ENCODE measurements at regions not wholly inside any gene's neighbourhood (a gene's known extent, or its start where the extent isn't known, plus 50 kb on each side); places are given as distances from the start of the nearest gene placed in this dataset.
"Not testable (repeated sequence)": the region's sequence is repeated elsewhere in the genome, so short reads cannot be mapped to it uniquely, and the experiment has no call there.

DNA sequence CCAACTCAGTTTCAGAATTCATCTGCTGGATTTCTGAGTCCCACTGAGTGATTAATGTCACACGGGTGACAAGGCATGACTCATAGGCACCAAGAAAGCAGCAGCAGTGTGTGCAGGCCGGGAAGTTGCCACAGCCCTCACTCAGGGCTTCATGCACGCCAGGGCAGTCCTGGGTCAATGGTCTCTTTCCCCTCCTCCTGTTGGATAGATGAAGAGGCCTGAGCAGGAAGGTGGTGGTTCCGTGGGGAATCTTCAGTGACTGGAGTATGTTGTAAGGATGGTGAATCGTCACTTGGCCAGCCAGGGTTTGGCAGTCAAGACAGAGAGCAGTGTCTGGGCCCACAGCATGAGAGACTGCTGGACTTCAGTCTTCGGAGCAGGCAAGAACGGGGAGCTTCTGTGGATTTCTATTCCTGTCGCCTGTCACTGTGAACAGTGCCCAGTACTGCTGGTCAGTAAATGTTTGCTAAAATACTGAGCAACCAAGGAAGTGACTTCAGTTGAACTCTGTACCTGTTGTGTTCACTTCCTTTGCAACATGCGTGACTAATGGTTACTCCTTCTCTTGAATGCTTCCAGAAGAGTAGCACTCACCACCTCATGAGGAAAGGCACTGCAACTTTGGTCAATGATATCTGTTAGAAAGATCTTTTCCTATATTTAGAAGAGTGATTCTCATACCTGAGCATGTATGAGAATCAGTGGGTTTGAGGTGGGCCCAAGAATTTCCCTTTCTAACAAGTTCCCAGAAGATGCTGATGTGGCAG, 62.0 kb upstream of the CD93 start:
- DNase-seq: peak; percentile 81

DNA sequence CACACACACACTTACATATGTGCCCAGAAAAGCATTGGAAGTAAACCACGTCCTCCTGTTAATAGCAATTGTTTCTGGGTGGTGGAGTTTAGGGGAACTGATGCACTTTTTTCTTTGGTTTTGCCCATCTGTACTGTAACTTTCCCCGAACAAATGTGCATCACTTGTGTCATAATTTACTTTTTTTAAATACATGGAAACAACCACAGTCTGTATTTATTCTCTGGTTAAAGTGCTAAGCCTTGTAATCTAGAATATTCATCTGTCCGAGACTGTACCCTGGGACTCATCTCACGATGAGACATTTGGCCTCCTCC, 61.5 kb upstream of the CD93 start:
- DNase-seq: no peak

DNA sequence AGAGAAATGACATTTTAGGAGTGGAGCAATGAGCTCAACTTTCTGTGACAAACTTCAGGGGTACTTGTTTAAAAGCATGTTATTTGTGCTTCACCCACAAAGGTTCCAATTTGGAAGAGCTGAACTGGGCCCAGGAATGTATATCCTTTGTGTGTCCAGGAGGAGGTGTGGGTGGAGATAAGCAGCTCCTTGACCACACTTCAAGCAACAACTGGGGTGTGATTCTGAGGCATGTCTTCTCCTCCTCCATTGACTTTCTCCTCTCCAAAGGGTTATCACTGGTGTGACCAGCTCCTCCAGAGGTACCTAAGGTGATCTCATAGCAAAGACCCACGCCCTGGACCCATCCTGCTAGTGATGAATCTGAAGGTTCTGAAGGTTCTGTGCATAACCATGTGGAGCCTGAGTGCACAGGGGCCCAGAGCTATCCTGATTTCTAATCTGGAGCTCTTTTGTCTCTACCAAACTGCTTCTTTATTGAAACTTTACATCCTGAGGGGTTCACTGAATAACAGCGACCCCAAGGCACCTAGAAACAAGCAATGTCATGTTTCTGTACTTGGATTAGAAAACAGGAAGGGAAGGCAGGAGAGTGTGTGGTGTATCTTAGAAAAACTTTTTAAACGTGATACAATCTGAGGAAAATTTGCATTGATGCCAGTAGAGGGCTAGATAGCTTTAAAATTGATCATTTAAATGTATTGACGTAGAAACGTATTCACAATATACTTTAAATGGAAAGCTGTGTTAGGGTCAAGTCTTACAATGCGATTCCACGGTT, 60.9 kb upstream of the CD93 start:
- DNase-seq: no peak

DNA sequence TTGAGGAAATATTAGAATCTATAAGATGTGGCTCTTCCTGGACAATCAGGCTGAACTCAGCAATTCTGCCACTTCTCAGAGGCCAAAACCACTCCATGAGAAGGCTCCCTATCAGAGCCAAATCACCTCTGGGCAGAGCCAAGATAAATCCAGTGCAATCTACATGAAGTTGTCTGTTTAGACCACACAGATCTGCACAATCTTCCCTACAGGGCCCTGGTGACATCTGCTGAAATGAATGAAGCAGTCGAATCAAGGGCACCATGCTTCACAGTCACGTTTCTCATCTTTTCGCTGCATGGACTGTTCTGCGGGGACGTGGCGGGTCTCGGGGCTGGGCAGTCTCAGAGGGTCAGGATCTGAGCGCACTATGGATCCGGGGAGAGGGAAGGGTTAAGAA, 60.1 kb upstream of the CD93 start:
- no peak for DNase-seq

DNA sequence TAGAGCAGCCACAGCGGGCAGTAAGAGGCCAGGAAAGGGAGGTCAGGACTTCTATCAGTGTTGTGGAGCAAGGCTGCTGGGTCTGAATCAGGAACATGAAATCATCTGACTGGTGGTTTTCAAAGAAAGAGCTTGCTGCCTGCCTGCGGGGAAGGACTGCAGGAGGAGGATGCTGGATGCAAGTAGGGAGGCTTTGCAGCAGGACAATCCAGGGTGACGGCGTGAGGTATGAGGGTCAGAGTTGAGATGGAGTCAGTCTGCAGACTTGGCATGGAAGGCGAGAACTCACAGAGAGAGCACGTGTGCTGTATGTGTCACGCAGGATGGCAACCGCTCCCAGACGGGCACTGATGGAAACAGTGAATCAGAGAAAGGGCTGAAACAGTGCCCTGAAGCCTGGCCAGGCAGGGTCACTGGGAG, 59.2 kb upstream of the CD93 start:
- DNase-seq: peak; percentile 42

DNA sequence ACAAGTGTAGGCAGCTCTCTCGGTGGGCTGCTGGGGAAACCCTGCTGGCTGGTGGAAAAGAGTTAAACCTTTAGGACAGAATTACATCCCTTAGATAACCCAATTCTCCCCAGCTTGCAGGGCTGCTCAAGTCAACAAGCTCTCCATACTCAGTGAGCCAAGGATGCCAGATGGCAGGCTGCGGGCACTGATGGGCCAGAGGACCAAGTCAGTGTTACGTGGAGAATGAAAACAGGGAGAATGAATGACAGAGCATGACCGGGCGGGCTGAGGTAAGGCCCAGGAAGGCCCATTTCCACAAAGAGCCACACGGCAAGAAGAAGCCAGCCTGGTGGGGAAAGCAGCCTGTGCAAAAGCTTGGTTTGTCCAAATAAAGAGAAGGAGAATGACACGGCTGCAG, 58.7 kb upstream of the CD93 start:
- no peak for DNase-seq

DNA sequence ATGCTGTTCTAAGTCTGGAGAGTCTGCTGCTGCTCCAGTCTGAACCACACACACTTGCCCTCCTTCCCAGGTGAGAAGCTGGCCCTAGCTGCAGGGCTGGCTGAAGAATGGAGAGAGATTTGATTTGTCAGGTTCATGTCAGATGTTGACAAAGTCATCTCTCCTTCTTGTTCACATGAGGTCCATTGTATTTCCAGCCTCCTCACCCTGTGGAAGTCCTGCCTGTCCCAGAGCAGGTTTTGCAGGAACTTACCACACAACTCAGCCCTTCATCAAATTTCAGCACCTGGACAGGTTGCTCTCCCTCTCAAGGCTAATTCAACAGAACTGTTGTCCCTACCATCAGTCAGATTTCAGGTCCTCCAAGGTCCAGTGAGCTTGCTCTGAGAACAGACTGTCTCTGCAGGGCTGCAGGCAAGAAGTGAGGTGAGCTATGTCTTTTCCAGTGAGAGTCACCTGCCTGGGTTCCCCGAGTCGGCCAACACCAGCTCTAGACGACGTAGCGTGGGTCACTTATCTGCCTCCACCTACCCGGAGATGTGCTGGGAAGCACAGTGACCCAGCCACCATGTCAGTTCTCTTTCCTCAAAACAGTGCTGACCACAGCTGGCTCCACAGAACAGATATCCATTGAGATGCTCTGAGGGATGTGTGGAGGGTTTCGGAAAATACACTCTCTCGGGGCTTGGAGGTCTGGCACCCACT, 58.0 kb upstream of the CD93 start:
- DNase-seq: no peak

DNA sequence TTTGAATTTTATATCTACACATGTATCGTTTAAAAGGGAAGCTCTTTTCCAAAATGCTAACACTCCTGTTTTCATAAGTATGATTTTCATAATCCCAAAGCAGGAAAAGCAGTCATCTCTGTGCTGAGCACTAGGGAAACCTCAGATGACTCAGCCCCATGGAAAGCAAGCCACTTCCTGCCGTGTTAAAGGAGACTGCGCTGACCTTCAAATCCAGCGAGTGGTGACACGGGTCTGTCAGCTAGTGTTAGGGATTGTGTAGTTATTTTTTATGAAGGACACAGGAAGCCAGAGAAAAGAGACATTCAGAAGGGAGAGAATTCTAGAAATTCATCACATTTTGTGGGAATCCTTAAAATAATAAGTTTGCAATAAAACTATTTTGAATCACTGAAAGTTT, 57.0 kb upstream of the CD93 start:
- peak; percentile 66 for DNase-seq

DNA sequence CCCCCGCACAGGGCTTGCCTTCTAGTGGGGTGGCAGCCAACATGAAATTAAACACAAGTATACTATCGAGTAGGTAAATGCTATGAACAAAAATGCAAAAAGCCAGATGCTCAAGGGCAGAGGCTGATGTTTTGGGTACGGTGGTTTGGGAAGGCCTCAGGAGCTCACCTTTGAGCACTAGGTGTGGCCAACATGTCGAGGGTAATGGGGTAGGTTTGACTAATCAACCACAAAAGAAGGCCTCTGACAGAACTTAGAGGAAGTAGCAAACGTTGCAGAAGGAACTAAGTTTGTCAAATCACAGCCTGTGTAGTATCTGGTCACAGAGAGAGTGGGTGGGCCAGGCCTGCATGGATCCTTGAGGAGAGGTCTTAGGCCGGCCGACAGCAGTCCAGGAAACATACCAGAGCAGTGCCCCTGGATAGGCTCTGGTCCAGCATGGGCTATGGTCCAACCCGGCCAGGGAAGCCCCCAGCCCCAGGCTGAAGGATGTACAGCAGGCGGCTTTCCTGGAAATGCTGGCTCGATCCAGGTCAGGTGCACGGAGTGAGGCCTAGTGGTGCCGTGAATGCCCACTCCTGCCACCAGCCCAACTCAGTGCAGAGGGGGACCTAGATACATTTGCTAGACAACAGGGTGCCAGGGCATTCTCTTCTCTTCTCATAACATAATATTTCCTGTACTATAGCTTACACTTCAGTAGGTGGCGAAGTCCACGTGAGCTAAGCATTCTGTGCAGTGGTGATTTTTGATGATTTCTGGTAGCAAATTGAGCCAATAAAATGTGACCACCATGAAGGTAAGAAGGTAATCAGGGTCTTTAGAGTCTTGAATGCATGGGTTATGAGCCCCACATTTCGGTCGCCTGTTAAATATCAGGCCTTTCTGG, 56.3 kb upstream of the CD93 start:
- no peak for DNase-seq

DNA sequence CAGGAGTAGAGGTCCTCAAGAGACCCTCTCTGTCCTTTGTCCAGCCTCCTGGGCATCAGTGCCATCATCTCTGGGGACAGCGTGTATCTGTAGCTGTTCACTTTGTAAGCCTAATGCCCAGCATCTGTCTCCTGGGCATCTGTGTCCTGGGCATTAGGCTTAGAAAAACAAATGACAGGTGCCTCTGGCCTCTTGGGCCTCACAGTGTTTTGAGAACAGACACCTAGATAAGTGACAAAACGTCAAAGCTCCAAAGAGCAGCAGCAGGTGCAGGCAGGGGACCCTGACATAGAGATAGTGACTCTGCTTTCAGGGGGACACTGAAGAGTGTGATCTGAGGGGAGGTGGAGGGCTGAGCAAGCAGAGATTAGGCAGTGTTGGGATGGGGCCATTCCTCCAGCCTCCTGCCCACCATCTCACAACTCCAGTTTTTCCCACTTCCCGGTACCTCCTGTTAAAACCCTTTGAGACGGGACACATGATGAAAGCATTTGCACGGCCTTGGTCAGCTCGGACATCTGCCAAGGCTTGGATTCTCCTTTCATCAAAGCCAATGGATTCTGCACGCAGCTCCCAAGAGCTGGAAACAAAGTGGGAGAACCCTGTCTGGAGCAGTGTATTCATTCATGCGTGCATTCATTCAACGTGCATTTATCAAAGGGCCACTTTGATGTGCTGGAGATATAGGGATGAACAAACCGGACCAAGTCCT, 55.5 kb upstream of the CD93 start:
- no peak for DNase-seq

DNA sequence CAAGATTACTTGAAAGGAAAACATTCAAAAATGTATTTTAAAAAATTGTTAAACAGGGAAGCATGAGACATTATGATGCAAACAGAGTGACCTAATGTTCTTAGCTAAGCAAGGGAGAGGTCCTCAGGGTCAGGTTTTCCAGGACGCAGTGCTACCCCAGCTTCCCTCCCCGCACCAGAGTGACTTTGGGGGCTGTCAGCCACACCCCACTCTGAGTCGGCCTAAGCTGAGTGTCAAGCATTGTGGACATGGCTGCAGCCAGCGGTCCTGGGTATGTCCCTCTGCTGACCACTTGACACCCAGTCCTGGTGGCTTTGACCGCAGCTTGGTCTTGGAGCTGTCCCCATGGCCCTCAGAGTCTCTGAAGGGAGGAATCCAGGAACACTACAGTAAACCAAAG, 54.9 kb upstream of the CD93 start:
- DNase-seq: no peak

DNA sequence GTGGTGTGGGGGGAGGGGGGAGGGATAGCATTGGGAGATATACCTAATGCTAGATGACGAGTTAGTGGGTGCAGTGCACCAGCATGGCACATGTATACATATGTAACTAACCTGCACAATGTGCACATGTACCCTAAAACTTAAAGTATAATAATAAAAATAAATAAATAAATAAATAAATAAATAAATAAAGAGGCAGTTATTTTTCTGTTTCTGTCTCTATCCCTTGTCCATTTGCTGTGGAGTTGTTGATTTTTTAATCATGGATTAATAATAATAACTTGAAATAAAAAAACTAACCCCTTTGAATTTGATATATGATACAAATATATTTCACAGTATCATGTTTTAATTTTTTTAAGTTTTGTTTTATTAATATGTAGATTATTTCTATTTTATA, 53.9 kb upstream of the CD93 start:
- DNase-seq: not testable (repeated sequence)

DNA sequence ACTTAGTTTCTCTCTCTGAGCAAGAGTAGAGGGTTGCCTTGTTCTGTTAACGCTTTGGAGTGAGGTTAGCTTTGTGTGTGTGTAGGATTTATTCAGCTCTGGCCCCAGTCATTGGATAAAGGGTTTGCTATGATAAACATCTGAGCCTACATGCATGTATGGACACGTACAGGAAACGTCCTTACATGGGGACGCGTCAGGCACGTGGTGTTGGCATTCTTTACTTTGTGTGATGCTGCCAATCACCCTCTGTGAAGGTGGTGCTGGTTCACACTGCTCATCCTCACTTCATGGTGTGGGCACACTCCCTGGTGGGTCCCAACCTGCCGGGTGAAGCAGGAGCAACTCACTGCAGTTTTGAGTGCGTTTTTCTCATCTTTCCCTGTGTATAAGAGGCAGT, 53.4 kb upstream of the CD93 start:
- DNase-seq: no peak

DNA sequence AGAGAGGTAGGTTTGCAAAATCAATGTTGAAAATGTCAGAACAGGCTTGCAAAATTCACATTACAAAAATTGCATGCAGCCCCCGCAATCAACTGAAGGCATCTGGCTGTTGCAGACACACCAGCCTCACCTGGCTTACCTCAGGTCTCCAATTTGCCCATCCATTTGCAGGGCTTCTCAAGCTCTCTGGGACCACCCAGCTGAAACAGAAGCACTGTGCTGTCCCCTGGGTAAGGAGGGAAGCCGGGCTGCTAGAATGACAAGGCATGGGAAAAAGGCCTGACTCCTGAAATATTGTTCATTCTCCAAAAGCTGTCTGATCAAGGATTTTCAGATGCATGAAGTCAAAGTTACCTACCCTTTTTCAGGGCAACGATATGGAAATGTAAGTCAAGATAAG, 52.6 kb upstream of the CD93 start:
- no peak for DNase-seq

DNA sequence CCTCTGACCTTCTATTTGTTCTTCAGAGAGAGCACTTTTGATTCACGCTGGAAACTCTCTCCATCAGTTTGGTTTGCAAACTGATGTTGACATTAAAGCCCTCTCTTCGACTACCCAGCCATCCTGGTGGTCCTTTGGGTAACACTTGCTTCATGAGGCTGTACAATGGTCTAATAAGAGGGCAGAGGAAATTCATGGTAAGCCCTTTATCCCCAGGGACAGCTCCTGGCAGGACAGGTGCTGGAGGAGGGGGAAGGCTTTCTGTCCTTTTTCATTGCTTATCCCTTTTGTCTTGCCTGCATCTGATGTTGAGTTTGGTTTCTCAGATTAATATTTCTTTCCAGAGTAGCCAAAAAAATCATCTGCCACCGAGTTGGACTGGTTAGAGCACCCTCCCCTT, 52.1 kb upstream of the CD93 start:
- DNase-seq: no peak

DNA sequence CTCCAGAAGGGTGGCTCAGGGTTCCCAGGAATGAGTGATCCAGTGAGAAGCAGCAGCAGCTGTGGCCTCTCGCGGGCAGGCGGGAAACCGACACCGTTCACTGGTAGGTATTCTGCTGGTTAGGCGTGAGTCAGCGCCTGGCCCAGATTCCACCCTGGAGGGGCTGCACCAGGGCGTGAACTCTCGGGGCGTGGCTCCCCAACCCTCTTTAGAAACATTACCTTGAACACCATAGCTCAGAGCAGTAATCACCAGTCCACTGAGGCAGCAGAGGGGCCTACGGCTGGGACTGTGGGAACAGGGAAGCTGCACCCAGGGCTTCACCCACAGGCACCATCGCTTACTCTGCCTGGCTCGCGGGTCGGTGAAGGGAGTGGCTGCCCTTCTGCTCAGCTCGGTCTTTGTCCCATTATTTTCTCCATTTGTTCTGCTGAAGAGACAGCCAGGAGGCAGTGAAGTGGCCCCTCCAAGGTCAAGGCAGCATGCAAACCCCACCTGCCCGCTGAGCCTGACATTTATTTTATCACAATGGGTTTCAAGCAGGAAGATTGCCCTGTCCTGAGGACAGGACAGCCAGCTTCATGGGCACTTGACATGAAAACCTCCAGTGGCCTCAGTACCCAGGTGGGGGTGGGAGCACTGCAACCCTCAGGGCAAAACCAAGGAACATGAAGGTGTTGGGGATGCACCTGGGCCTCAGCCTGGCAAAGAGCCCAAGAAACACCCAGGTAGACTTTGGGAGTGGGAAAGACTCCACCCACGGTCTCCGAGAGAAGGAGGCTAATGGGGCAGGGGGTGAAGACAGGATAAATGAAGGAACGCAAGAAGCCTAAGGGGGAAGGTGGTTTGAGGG, 51.0 kb upstream of the CD93 start:
- no peak for DNase-seq

DNA sequence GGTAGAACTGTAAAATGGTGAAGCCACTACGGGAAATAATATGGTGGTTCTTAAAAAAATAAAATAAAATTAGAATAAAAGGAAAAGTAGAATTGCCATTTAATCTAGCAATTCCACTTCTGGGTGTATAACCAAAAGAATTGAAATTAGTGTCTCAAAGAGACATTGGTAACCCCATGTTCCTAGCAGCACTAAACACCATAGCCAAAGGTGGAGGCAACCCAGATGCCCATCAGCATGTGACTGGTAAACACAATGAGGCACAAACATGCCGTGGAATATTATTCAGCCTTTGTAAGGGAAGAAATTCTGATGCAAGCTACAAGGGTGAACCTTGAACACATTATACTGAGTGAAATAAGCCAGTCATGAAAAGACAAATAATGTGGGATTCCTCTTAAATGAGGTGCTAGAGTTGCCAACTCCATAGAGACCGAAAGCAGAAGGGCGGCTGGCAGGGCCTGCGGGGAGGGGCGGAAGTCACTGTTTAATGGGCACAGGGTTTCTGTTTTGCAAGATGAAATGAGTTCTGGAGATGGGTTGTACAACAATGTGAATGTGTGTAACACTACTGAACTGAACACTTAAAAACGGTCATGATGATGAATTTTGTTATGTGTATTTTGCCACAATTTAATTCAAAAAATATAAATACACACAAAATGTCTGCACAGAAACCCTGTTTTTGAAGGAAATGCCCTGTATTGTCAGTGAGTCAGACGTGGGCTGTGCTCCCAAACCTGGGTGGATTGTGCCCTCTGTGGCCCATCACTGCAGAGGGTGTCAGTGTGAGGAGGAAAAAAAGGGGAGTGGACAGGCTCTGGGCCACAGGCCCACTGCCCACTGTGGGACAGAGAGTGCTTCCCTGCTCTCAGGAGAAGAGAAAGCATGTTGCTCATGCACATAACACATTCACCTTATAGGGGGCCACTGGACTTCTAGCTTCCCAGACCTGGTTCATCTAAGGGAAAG, 49.6 kb upstream of the CD93 start:
- DNase-seq: peak; percentile 52
